PC-9 (cell line): ENCODE measurements at regions not wholly inside any gene's neighbourhood (a gene's known extent, or its start where the extent isn't known, plus 50 kb on each side); places are given as distances from the start of the nearest gene placed in this dataset.

Source experiments
- BruUV-seq: library from RNA; stranded (reverse); fragments of 400-500 nt; replicated peaks from 2 replicates; lab custom pipeline; 2021; lab: Mats Ljungman, UMichigan
- CTCF ChIA-PET: fragments of 300-600 bp; sonication (Branson Sonifier 250); formaldehyde crosslinking; loops from one replicate; lab custom pipeline; 2022; ENCODE audit warnings: antibody characterized with exemption; lab: Charles Lee
- POLR2A ChIA-PET: fragments of 300-600 bp; sonication (Branson Sonifier 250); formaldehyde crosslinking; loops from one replicate; lab custom pipeline; 2022; ENCODE audit warnings: antibody characterized with exemption; ENCODE audit not compliant: unreplicated experiment; lab: Charles Lee
- DNase-seq, 2 experiments: peaks; one replicate each; pipeline versions ENCODE4 v3.0.0 to v3.0.0-alpha.2; 2015 to 2022; ENCODE audit warnings: mixed read lengths in 1 of 2
- H2AFZ ChIP-seq: fragments of 200-600 bp; sonication (generic); 2 replicates; pipeline ENCODE4 v1.8.1; 2017; ENCODE audit warnings: antibody characterized with exemption
- H3F3A ChIP-seq: fragments of 200-600 bp; sonication (generic); 2 replicates; pipeline ENCODE4 v1.8.1; 2017; ENCODE audit warnings: antibody characterized with exemption, mild to moderate bottlenecking, low read depth; ENCODE audit not compliant: insufficient read depth
- H3K27ac ChIP-seq: fragments of 200-600 bp; sonication (generic); 2 replicates; pipeline ENCODE4 v1.6.1; 2016; ENCODE audit warnings: mixed run types
- H3K27me3 ChIP-seq: fragments of 200-600 bp; sonication (generic); 2 replicates; pipeline ENCODE4 v1.6.1; 2016; ENCODE audit warnings: low read depth, mixed run types; ENCODE audit not compliant: insufficient read depth
- H3K36me3 ChIP-seq: fragments of 200-600 bp; sonication (generic); 2 replicates; pipeline ENCODE4 v1.6.1; 2016; ENCODE audit warnings: low read depth, mixed run types
- H3K4me1 ChIP-seq: fragments of 200-600 bp; sonication (generic); replicated peaks from 2 replicates; pipeline ENCODE4 v1.6.1; 2016; ENCODE audit warnings: mixed run types; ENCODE audit not compliant: insufficient read depth
- H3K4me2 ChIP-seq: fragments of 200-600 bp; sonication (generic); 2 replicates; pipeline ENCODE4 v1.6.1; 2017; ENCODE audit warnings: mixed run types
- H3K4me3 ChIP-seq: fragments of 200-600 bp; sonication (generic); 2 replicates; pipeline ENCODE4 v1.6.1; 2016; ENCODE audit warnings: mixed run types
- H3K79me2 ChIP-seq: fragments of 200-600 bp; sonication (generic); 2 replicates; pipeline ENCODE4 v1.6.1; 2017; ENCODE audit warnings: low read depth, mixed run types
- H3K9me2 ChIP-seq: fragments of 200-600 bp; sonication (generic); 2 replicates; pipeline ENCODE4 v1.8.1; 2017; ENCODE audit warnings: mild to moderate bottlenecking; ENCODE audit not compliant: insufficient read depth
- H3K9me3 ChIP-seq: fragments of 200-600 bp; sonication (generic); 2 replicates; pipeline ENCODE4 v1.8.1; 2016; ENCODE audit warnings: low read depth; ENCODE audit not compliant: insufficient read depth
- H4K20me1 ChIP-seq: fragments of 200-600 bp; sonication (generic); 2 replicates; pipeline ENCODE4 v1.8.1; 2017; ENCODE audit not compliant: insufficient read depth
- EZH2 ChIP-seq: fragments of 200-600 bp; sonication (generic); IDR thresholded peaks from 2 replicates; pipeline ENCODE4 v1.8.0; 2017; ENCODE audit warnings: antibody characterized with exemption, low read depth
- intact Hi-C: fragments of 100-400 bp; cut with micrococcal nuclease; formaldehyde crosslinking; loops from one replicate; pipeline ENCODE4 v1.10.0; 2022; ENCODE audit not compliant: unreplicated experiment
- TF ChIP-seq, protein P1 (sequence below): fragments of 200-600 bp; sonication (generic); conservative IDR thresholded peaks from 2 replicates; pipeline ENCODE4 v1.6.1; 2017; ENCODE audit warnings: mixed run types, antibody characterized with exemption, mild to moderate bottlenecking, moderate library complexity

DNA sequence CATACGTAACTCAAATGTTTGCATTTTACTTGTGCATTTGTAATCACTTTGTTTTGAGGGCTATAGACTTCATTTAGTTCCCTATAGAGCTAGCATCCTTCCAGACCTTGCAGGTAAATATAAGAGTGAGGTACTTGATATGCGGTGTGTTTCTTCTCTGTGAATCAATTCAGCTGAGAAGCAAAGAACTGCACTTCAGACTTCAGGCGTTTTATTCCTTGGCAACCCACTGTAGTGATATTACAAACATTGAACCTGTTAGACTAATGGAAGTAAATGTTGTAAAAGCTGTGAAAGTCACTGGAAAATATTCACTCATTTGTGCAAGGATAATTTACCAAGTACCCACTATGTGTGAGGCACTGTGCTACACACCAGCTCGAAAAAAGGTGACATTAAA lies 94.1 kb upstream of the CHL1 start:
- no peaks in the 10 kb centered on the region for H3K36me3 ChIP-seq
- no peak for DNase-seq
- H3K27ac ChIP-seq: no peak overlapping the region
- H3K79me2 ChIP-seq: no peaks in the 10 kb centered on the region
- no peak overlapping the region for H3K4me2 ChIP-seq
- intact Hi-C loops: no loop called here
- no peaks in the 10 kb centered on the region for H3K4me1 ChIP-seq
- H3K27me3 ChIP-seq: no peaks in the 10 kb centered on the region
- TF ChIP-seq EZH2: no peak
- TF ChIP-seq, protein P1, sequence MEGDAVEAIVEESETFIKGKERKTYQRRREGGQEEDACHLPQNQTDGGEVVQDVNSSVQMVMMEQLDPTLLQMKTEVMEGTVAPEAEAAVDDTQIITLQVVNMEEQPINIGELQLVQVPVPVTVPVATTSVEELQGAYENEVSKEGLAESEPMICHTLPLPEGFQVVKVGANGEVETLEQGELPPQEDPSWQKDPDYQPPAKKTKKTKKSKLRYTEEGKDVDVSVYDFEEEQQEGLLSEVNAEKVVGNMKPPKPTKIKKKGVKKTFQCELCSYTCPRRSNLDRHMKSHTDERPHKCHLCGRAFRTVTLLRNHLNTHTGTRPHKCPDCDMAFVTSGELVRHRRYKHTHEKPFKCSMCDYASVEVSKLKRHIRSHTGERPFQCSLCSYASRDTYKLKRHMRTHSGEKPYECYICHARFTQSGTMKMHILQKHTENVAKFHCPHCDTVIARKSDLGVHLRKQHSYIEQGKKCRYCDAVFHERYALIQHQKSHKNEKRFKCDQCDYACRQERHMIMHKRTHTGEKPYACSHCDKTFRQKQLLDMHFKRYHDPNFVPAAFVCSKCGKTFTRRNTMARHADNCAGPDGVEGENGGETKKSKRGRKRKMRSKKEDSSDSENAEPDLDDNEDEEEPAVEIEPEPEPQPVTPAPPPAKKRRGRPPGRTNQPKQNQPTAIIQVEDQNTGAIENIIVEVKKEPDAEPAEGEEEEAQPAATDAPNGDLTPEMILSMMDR: no peak
- H2AFZ ChIP-seq: no peak overlapping the region
- H3K4me3 ChIP-seq: no peak overlapping the region
- H3F3A ChIP-seq: no peaks in the 10 kb centered on the region
- ChIA-PET POLR2A (interaction anchor here (0.6 kb wide), 1 partner anchor 18 kb away, joined by 3 read pairs; no protein-coding TSS in a partner anchor), CTCF (no interaction called here)
- H3K9me3 ChIP-seq: no peaks in the 10 kb centered on the region
- BruUV-seq: no TSS peak
- H3K9me2 ChIP-seq: no peaks in the 10 kb centered on the region
- H4K20me1 ChIP-seq: no peaks in the 10 kb centered on the region

DNA sequence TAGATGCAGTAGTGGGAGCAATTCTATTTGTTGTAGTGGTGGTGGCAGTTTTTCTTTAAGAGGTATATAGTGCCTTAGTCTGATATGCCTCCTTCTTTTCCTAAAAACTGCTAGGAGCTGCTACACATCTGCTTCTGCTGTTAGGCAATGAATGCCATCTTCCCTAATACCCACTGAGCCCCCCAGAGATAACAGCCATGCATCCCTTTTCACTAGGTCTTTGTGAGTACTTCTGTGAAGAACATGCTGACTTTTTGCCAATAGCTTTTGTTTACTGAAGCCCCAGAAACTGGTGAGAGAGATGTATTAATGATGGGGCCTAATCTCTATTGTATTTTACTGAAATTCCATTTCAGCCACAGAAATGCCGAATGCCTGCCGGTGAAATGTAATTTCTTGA lies 92.6 kb upstream of the CHL1 start:
- Histone ChIP-seq H3K27me3 (no peaks in the 10 kb centered on the region), H3K9me3 (no peaks in the 10 kb centered on the region), H3K4me2 (no peak overlapping the region), H3K4me3 (no peak overlapping the region), H4K20me1 (no peaks in the 10 kb centered on the region), H3K9me2 (no peaks in the 10 kb centered on the region), H3K27ac (no peak overlapping the region), H3K79me2 (no peaks in the 10 kb centered on the region), H3F3A (no peaks in the 10 kb centered on the region), H2AFZ (no peak overlapping the region), H3K4me1 (no peaks in the 10 kb centered on the region), H3K36me3 (no peaks in the 10 kb centered on the region)
- intact Hi-C loops: no loop called here
- ChIA-PET CTCF (no interaction called here), POLR2A (no interaction called here)
- BruUV-seq: no TSS peak
- TF ChIP-seq, protein P1: no peak
- TF ChIP-seq EZH2: no peak
- no peak for DNase-seq

DNA sequence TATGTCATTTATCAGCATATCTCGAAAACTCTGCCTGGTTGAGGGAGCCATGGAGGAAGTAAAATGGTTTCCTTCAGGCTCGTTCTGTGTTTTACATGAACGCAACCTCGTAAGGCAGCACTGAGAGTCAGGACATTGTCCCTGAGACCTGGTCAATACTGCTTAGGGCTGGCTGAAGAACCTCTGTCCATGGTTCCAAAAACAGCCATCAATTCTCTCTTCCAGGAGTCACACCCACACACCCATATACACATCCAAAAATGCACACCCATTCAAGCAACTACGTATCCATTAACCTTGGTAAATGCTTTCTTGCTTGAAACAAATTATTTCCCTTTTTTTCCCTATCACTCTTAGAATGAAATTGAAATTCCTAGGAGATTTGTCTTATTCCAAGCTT lies 91.0 kb upstream of the CHL1 start:
- POLR2A ChIA-PET: no interaction called here

More for the DNA sequence above, 91.0 kb upstream of the CHL1 start:
- Histone ChIP-seq H3K36me3 (no peaks in the 10 kb centered on the region), H3K4me2 (no peak overlapping the region), H4K20me1 (no peaks in the 10 kb centered on the region), H3K9me3 (no peaks in the 10 kb centered on the region), H3K27me3 (no peaks in the 10 kb centered on the region), H3K4me1 (no peaks in the 10 kb centered on the region), H3K9me2 (no peaks in the 10 kb centered on the region), H3K79me2 (no peaks in the 10 kb centered on the region), H3K4me3 (no peak overlapping the region), H3K27ac (no peak overlapping the region), H3F3A (no peaks in the 10 kb centered on the region), H2AFZ (no peak overlapping the region)
- no TSS peak for BruUV-seq
- CTCF ChIA-PET: no interaction called here
- DNase-seq: no peak
- intact Hi-C loops: no loop called here
- no peak for TF ChIP-seq EZH2
- TF ChIP-seq, protein P1: no peak
